GM18507 (cell line): ENCODE measurements at regions not wholly inside any gene's neighbourhood (a gene's known extent, or its start where the extent isn't known, plus 50 kb on each side); places are given as distances from the start of the nearest gene placed in this dataset.
"Not testable (repeated sequence)": the region's sequence is repeated elsewhere in the genome, so short reads cannot be mapped to it uniquely, and the experiment has no call there.

Source experiments
- DNase-seq: peaks from one replicate; pipeline ENCODE4 v3.0.0; 2011; ENCODE audit warnings: low read depth; ENCODE audit not compliant: insufficient read length; ENCODE audit errors: extremely low spot score
- FAIRE-seq: peaks from 2 replicates; lab custom pipeline; 2011; peaks lifted over from hg19 to GRCh38; lab: Jason Lieb, UNC

DNA sequence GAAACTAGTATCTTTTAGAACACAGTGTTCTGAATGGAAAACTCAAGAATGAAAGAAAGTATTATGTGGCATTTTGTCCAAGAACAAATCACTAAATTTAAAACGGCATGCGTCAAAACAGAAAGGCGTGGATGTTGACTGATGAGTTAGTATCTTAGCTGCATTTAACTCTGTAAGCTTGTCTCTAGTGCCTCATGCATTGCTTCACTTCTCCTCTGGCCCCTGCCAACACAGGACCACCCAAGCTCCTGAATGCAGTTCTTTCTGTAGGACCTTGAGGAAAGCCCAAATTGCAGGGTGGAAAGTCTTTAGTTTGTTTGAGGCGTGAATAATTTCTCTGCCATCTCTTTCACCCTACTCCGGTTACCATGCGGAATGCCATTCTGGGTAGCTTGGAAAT lies 632.2 kb downstream of the COL12A1 start:
- no peak for FAIRE-seq

DNA sequence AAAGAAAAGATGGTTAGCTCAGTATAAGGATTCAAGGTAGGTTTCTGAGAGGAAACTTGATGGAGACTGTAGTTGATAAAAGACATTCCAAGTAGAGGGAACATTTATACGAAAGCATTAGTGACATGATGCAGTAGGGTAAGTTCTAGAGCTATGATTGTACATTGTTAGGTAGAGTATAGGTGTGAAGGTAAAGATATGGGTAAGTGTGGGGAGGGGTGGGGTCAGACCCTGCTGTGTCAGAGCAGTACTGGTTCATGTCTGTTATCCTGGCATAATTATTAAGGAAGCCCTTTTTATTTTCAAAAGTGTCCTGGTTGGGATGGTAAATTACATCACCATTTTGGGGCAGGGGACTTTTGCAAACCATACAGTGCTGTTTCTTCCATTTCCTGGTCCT lies 635.8 kb downstream of the COL12A1 start:
- no peak for FAIRE-seq

More for the DNA sequence above, 632.2 kb downstream of the COL12A1 start:
- no peak for DNase-seq

DNA sequence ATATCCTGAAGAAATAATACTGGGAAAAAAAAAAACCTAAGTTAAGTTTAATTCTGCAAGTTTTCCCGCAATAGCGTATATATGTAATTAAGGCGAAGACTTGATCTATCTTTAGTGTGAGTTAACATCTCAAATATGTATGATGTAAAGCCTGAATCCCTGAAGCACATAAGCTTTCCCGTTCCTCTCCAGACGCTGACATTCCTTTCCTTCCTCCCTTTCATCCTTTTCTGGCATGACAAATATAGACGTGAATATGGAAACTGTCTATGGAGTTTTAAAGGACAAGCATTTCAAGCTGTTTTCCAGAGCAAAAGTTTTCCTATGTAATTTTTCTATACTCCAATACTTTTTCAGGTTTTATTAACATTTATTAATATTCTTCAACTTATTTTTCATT lies 637.0 kb downstream of the COL12A1 start:
- FAIRE-seq = no peak
- no peak for DNase-seq

More for the DNA sequence above, 635.8 kb downstream of the COL12A1 start:
- no peak for DNase-seq

DNA sequence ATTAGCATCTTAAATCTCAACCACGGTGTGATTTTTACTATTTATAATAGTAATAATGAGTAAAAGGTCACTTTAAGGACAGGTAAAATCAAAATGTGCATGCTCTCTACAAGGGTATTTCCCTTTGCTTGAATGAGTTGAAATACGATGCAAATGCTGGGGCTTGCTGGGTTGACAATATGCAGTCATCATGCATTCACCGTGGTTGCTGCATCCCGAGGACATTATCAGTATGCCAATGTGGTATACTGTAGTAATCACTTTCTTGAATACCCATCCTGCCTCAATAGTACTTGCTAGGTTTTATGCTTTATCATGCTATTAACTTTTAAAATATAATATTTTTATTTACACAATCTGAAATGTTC lies 637.9 kb downstream of the COL12A1 start:
- FAIRE-seq, DNase-seq: not testable (repeated sequence)

DNA sequence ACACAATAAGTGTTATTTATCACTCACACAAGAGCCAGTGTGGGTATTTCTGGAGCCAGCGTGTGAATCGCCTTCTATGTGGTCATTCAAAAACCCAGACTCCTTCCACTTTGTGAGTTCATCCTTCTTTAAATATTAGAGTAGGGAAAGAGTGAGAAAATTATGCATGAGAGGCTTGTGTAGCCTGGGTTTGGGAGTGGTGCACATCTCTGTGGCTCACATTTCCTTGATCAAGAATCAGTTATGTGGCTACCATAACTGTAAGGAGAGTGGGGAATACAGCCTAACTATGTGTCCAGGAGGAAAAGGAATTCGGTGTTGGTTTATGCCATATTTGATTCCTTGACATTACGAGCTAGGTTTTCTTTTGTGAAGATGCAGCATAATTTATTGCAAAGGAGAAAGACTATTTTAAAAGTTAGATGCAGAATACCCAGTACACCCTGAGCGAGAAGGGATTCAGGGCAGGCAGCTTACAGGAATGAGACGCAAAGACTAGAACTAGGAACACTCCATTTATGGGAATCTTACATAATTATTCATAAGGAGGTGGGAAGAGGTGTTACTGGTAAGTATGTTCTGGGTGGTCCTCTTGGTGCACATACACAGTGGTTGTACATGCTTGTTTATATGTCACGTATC lies 638.5 kb downstream of the COL12A1 start:
- FAIRE-seq (no peak), DNase-seq (no peak)

DNA sequence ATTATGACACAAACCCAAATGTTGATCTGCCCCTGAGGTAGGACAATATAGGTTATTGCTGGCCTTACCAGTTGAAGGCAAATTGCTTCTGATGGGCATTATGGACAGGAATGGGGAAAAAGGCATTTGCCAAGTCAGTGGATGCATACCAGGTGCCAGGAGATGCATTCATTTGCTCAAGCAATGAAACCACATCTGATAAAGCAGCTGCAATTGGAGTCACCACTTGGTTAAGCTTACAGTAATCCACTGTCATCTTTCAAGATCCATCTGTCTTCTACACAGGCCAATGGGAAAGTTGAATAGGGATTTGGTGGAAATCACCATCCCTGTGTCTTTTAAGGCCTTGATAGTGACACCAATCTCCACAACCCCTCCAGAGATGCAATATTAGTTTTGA lies 648.6 kb downstream of the COL12A1 start:
- DNase-seq (no peak), FAIRE-seq (no peak)

DNA sequence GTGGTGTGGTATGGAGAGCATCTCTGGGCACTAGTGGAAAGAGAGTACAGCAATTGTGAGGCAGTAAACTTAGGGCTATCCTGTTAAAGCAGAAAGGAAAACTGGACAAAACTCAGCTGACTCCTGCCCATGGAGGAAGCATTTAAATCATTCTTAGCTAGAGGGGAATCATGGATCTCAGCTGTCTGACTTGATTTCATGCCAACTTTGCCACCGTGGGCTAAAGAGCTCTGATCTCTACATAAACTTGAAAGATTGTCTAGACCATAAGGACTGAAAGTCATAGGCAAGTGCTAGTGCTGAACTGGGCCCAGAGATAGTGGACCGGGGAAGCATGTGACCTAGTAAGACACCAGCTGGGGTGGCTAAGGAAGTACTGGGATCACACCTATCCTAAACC lies 651.8 kb downstream of the COL12A1 start:
- no peak for FAIRE-seq

DNA sequence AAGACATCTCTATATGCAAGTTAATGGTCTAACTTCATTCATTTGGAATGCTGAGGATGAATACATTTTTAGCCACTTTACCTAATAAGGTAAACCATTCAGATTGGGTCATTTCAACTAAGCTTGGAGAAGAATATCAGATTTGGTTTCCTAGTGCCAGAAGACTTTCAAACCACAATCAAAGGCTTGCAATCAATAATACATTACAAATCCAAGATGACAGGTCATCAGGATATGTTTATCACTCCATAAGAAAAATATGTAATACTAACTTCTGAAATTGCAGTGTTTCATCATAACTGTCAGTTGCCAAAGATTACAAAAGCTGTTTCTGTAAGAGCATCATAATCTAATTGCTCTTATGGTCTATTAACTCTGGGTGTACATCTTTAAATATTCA lies 654.0 kb downstream of the COL12A1 start:
- DNase-seq (no peak), FAIRE-seq (no peak)

More for the DNA sequence above, 651.8 kb downstream of the COL12A1 start:
- no peak for DNase-seq

DNA sequence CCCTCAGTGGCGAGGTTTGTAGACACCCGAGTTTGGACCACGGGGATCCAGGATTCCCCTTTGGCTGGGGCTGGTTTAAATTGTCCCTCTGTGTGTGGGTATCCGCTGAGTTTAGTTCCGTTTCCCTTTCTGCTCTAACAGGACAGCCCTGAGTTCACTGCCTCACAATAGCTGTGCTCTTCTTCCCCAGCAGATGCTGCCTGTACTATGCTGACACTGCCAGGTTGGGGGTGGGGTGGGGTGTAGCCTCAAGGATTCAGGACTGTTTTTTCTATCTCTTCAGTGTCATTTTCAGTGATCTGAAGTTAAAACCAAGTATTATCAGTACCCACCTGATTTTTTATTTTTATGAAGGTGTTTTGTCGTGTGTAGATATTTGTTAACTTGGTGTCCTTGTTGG lies 655.0 kb downstream of the COL12A1 start:
- DNase-seq = no peak
- FAIRE-seq = no peak

DNA sequence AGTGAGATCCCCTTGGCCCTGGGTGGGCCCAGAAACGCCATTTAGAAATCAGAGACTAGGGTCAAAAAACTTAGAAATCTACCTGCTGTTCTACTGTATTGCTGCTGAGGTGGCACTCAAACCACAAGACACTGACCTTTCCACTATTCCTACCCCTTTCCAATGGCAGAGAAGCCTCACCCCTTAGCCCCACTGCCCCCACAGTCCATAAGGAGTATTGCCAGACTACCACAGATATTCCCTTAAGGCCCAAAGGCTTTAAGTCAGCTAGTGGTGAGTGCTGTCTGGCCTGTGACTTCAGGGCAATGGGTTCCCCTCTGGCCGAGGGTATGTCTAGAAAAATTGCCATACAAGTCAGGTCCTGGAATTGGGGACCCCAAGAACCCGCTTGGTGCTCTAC lies 656.1 kb downstream of the COL12A1 start:
- DNase-seq (no peak), FAIRE-seq (no peak)

DNA sequence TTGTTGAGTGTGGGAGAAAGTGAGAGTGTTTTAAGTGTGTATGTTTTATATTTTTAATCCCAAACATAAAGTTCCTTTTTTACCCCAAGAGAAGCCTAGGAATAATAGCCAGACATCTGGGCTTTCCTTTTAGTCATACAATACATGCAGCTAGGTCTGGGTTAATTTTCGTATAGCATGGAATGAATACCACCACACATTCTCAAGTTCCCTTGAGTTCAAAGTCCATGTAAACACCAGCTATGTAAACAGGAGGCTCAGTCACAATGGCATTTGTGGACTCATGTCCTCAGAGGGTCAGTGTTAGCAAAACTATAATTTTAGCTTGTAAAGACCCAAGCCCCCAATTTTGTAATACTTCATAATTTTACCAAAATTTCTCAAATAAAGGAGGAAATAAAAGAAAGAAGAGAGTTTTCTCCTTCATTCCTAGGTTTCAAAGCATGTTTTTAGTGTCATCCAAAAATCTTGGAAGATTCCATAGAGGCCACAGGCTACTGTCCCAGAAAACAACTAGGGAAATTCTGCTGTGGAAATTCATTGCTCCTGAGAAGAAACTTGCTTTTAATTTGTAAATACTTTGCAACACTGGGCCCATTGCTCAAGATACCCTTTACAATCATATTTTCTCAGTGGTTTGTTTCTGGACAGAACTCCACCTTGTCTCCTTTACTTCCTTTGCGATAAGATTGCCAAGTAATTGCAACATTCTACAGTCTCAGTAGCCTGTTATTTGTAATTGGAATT lies 671.2 kb downstream of the COL12A1 start:
- no peak for FAIRE-seq
- DNase-seq = no peak

DNA sequence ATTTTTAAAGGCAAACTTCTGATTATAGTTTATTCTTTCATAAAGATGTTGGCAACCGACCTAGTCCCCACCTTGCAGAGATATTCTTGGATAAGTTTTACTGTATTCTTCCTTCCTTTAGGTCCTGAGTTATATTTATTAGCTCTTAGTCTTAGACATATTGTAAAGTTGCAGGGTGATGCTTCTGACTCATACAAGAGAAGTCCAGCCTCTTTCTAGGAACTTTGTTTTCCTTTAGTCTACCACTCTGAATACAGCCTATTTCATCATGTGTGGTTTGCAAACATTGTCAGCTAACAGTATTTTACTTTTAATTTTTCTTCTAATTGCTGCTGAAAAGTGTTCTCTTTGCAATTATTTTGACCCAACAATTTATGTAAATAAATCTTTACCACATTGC lies 686.7 kb downstream of the COL12A1 start:
- DNase-seq (no peak), FAIRE-seq (no peak)

DNA sequence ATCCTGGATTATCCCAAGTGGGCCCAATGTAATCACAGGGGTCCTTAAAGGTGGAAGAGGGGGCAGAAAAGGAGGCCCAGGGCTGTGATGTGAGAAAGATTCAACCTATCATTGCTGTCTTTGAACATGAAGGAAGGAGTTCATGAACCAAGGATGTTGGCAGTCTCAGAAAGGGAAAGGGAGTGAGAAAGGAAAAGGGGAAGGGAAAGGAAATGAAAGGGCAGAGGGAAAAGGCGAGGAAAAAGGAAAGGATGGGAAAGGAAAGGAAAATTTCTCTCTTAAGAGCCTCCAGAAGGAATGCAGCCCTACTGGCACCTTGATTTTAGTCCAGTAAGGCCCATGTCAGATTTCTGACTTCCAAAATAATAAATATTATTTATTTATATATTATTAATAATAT lies 687.8 kb downstream of the COL12A1 start:
- no peak for FAIRE-seq
- no peak for DNase-seq

DNA sequence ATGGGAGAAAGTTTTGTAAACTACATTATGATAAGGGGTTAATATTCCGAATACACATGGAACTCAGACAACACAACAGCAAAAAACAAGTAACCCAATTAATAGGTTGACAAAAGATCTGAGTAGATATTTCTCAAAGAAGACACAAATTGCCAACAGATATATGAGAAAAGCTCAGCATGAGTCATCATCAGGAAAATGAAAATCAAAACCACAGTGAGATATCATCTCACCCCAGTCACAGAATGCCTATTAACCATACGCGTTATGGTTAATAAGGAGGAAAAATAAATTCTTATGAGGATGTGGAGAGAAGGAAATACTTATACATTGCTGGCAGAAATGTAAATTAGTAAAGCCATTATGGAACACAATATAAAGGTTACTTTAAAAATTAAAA lies 695.0 kb downstream of the COL12A1 start:
- no peak for DNase-seq
- no peak for FAIRE-seq

DNA sequence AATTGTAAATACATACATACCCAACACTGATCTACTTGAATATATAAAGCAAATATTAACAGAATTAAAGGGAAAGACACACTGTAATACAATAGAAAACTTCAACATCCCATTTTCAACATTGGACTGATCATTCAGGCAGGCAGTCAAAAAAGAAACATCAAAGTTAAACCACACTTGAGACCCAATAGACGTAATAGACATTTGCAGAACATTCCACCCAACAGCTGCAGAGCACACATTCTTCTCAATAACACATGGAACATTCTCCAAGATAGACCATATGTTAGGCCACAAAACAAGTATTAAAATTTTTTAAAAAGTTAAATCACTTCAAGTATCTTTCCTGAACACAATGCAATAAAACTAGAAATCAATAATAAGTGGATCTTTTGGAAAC lies 698.2 kb downstream of the COL12A1 start:
- FAIRE-seq = no peak

DNA sequence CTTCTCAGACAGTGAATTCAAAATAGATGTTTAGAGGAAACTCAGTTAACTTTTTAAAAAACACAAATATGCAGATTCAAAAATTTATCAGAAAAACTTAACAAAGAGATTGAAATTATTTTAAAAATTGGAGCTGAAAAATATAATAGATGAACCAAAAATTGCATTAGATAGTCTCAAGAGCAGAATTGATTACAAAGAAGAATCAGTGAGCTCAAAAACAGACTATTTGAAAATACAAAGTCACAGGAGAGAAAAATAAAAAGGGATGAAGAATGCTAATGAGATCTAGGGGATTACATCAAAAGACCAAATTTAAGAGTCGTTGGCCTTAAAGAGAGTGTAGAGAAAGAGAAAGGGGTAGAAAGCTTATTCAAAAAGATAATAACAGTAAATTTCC lies 700.5 kb downstream of the COL12A1 start:
- FAIRE-seq (no peak), DNase-seq (no peak)

More for the DNA sequence above, 698.2 kb downstream of the COL12A1 start:
- DNase-seq = no peak

DNA sequence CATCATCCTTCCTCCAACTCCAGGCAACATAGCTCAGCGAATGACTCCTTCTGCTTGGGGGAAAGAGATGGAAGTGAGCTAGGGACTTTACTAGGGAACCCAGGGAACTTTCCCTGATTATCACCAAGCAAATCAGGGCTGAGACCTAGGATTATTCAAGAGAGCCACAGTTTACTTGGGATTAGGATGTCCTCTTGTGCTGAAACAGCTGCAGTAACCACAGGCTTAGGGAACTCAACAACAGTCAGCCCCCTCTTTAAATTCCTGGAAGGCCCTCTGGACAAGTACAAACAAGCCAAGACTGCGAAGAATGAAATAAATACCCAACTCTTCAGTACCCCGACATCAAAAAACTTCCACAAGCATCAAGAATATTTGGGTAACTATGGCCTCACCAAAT lies 700.9 kb downstream of the COL12A1 start:
- DNase-seq (no peak), FAIRE-seq (no peak)

DNA sequence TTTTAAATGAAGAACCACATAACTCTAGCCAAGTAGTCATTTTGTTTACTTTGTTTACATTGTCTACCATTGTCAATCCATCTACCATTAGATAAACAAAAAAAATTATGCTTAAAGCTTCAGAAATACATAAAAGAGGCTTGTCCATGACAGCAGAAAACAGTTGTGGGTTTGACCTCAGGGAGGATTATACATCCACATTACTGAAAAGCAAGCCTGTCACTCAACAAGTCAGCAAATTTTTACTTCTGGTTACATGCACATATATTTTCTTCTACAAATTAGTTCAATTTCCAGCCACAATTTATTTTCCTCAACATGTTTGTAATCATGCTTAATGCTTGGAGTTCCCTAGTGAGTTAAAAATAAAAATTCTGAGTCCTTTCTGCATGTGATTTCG lies 713.3 kb downstream of the COL12A1 start:
- FAIRE-seq (peak; percentile 24), DNase-seq (no peak)

DNA sequence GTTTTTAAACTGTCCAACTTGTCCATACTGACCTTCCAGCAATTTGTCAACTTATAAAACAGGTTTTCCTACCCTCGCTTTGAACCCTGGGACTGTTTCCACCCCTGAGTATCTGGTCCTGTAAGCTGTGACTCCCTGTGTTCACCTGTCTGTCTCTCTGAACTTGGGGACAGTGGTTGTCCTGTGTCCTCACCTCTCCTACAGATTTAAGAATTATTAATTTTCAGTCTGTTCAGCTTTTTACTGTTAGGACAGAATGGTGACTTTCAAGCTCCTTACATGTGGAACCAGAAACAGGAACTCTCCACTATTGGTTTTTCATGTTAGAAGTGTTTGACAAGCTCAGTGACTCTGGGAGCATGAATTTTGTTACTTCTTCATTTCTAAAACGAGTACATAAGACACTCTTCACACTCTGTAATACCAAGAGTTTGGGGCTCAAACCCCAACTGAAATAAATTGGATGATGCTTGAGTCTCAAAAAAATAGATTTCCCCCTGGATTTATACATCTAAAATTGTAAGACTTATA lies 713.9 kb downstream of the COL12A1 start:
- DNase-seq (no peak), FAIRE-seq (peak; percentile 49)

DNA sequence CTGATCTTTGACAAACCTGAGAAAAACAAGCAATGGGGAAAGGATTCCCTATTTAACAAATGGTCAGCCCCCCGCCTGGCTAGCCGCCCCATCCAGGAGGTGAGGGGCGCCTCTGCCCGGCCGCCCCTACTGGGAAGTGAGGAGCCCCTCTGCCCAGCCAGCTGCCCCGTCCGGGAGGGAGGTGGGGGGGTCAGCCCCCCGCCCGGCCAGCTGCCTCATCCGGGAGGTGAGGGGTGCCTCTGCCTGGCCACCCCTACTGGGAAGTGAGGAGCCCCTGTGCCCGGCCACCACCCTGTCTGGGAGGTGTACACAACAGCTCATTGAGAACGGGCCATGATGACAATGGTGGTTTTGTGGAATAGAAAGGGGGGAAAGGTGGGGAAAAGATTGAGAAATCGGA lies 717.1 kb downstream of the COL12A1 start:
- not testable (repeated sequence) for DNase-seq, FAIRE-seq

DNA sequence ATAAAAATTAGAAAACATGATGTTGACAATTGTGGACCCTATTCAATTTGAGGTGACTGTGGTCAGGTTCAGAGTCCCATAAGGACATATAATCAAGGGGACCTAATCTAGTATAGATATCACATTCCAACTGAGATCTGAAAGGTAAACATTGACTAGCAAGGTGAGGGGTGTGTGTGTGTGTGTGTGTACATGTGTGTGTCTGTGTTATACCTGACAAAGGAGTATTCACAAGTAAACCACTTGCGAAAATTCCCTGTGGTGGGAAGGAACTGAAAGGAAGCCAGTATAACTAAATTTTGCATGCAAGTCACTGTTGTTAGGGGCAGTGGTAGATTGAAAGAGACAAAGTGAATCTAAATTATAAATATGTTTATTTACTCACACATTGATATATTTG lies 723.7 kb downstream of the COL12A1 start:
- FAIRE-seq = no peak
- DNase-seq = no peak
